ENCODE measurements at regions not wholly inside any gene's neighbourhood (a gene's known extent, or its start where the extent isn't known, plus 50 kb on each side); places are given as distances from the start of the nearest gene placed in this dataset.

- Mint-ChIP-seq H3K4me1 (no peaks in the 10 kb centered on the region), H3K27ac (no peak overlapping the region), H3K9me3 (peaks cover 15% of the 10 kb centered on the region), H3K4me3 (no peak overlapping the region), H3K27me3 (ENCODE audit: low read depth) (peaks cover 3% of the 10 kb centered on the region; the same call in 1 of the 2 replicates), H3K36me3 (peaks cover 4% of the 10 kb centered on the region; the same call in 1 of the 2 replicates)
- ChIA-PET POLR2A (no interaction called here), CTCF (no interaction called here)
- ATAC-seq = no peak
- TF ChIP-seq SOX15 (CRISPR knock-in tag; IDR thresholded peaks at IDR 0.05) = no peak
- TF ChIP-seq E2F5 (CRISPR knock-in tag; IDR thresholded peaks at IDR 0.05) = no peak
- TF ChIP-seq ATF2 (CRISPR knock-in tag; IDR thresholded peaks at IDR 0.05; ENCODE audit: borderline replicate concordance, low read depth) = no peak
- no peak for TF ChIP-seq RELA (CRISPR knock-in tag; IDR thresholded peaks at IDR 0.05; ENCODE audit: borderline replicate concordance)
- TF ChIP-seq SMAD3 (CRISPR knock-in tag; IDR thresholded peaks at IDR 0.05; ENCODE audit: borderline replicate concordance) = no peak
- no peak for TF ChIP-seq GRHL2 (CRISPR knock-in tag; IDR thresholded peaks at IDR 0.05; ENCODE audit: insufficient replicate concordance, severe bottlenecking)
- no peak for TF ChIP-seq CDX4 (CRISPR knock-in tag; IDR thresholded peaks at IDR 0.05; ENCODE audit: borderline replicate concordance)
- TF ChIP-seq ZSCAN18 (CRISPR knock-in tag; IDR thresholded peaks at IDR 0.05) = no peak
- TF ChIP-seq ESRRA (CRISPR knock-in tag; IDR thresholded peaks at IDR 0.05; ENCODE audit: borderline replicate concordance) = no peak
- no peak for TF ChIP-seq ZNF425 (CRISPR knock-in tag; conservative IDR thresholded peaks at IDR 0.05)
- TF ChIP-seq ZNF416 (CRISPR knock-in tag; IDR thresholded peaks at IDR 0.05) = no peak
- TF ChIP-seq ZNF423 (CRISPR knock-in tag; IDR thresholded peaks at IDR 0.05) = no peak
- no peak for DNase-seq (ENCODE audit: low spot score)
Observed at GRCh38 chr4:167616476-167616875, 382.2 kb upstream of the SPOCK3 start.

GRCh38 chr4:167622481-167623240, 388.4 kb upstream of the SPOCK3 start:
- no peak overlapping the region for H3K4me3 Mint-ChIP-seq
- TF ChIP-seq CTCF (IDR thresholded peaks at IDR 0.05) (peak; percentile 84), ESRRA (CRISPR knock-in tag; IDR thresholded peaks at IDR 0.05; ENCODE audit: borderline replicate concordance) (no peak), CBFB (CRISPR knock-in tag; IDR thresholded peaks at IDR 0.05; ENCODE audit: low read depth) (no peak), STAT6 (CRISPR knock-in tag; conservative IDR thresholded peaks at IDR 0.05; ENCODE audit: low read depth) (no peak), HMGA2 (CRISPR knock-in tag; IDR thresholded peaks at IDR 0.05) (no peak), ZNF219 (CRISPR knock-in tag; IDR thresholded peaks at IDR 0.05; ENCODE audit: borderline replicate concordance) (no peak)

More at GRCh38 chr4:167622481-167623240, 388.4 kb upstream of the SPOCK3 start:
- DNase-seq (ENCODE audit: low spot score) = peak; percentile 70
- Mint-ChIP-seq H3K9me3 (peaks cover 6% of the 10 kb centered on the region), H3K36me3 (no peaks in the 10 kb centered on the region), H3K27ac (no peak overlapping the region), H3K4me1 (no peaks in the 10 kb centered on the region), H3K27me3 (ENCODE audit: low read depth) (no peaks in the 10 kb centered on the region)
- ChIA-PET POLR2A (no interaction called here), CTCF (interaction anchor here (0.6 to 1.6 kb wide), 15 partner anchors 11 to 1435 kb away, joined by 3 to 9 read pairs (median 3); no protein-coding TSS in a partner anchor)
- peak; percentile 99 for ATAC-seq
